Endodermal cell (in vitro differentiated cells): ENCODE measurements at regions not wholly inside any gene's neighbourhood (a gene's known extent, or its start where the extent isn't known, plus 50 kb on each side); places are given as distances from the start of the nearest gene placed in this dataset.

Experiments used
- DNase-seq: peaks from one replicate; pipeline ENCODE4 v3.0.0-alpha.2; 2017
- H3K27ac ChIP-seq: 2 replicates; pipeline ENCODE4 v1.5.1; 2013; ENCODE audit warnings: mild to moderate bottlenecking, low read depth, low read length, moderate library complexity
- H3K27me3 ChIP-seq: 2 replicates; pipeline ENCODE4 v1.6.1; 2013; ENCODE audit warnings: mild to moderate bottlenecking, low read length, moderate library complexity; ENCODE audit not compliant: insufficient read depth, control insufficient read depth, poor library complexity, severe bottlenecking
- H3K36me3 ChIP-seq: 2 replicates; pipeline ENCODE4 v1.7.0; 2013; ENCODE audit warnings: mild to moderate bottlenecking, low read length, moderate library complexity; ENCODE audit not compliant: control insufficient read depth, insufficient read depth
- H3K4me1 ChIP-seq: one replicate; pipeline ENCODE4 v1.7.0; 2013; ENCODE audit warnings: low read length; ENCODE audit not compliant: control insufficient read depth, insufficient read depth
- H3K4me3 ChIP-seq: 2 replicates; pipeline ENCODE4 v1.5.1; 2013; ENCODE audit warnings: mild to moderate bottlenecking, low read length, moderate library complexity
- H3K9ac ChIP-seq: 2 replicates; pipeline ENCODE4 v1.6.1; 2013; ENCODE audit warnings: mild to moderate bottlenecking, low read length, moderate library complexity; ENCODE audit not compliant: poor library complexity, severe bottlenecking; ENCODE audit errors: extremely low read depth
- H3K9me3 ChIP-seq: 2 replicates; pipeline ENCODE4 v1.6.1; 2013; ENCODE audit warnings: mild to moderate bottlenecking, low read length, moderate library complexity; ENCODE audit not compliant: control insufficient read depth
- H3K27ac Mint-ChIP-seq: 2 replicates; pipeline ENCODE4 v1.8.0; 2020; ENCODE audit warnings: mixed read lengths
- H3K27me3 Mint-ChIP-seq: 2 replicates; pipeline ENCODE4 v1.8.0; 2021; ENCODE audit warnings: mild to moderate bottlenecking, mixed read lengths; ENCODE audit not compliant: insufficient read depth
- H3K36me3 Mint-ChIP-seq: 2 replicates; pipeline ENCODE4 v1.8.0; 2020; ENCODE audit warnings: low read depth, mixed read lengths
- H3K4me1 Mint-ChIP-seq: 2 replicates; pipeline ENCODE4 v1.8.0; 2020; ENCODE audit warnings: mixed read lengths
- H3K4me3 Mint-ChIP-seq: 2 replicates; pipeline ENCODE4 v1.8.0; 2020; ENCODE audit warnings: mild to moderate bottlenecking, moderate library complexity, mixed read lengths
- H3K9me3 Mint-ChIP-seq: 2 replicates; pipeline ENCODE4 v1.8.0; 2020; ENCODE audit warnings: mild to moderate bottlenecking, mixed read lengths
- WGBS, 2 experiments: methylation state at CpG; one replicate each; pipeline versions ENCODE4 v1.1.5 to v1.1.7; 2013; ENCODE audit warnings: missing lambda C conversion rate in 2 of 2, mixed read lengths in 1 of 2; ENCODE audit not compliant: insufficient coverage in 1 of 2, insufficient read length in 1 of 2; 5-methylcytosine and 5-hydroxymethylcytosine counted together
- TF ChIP-seq, protein P1 (sequence below): fragments of 200-600 bp; sonication (generic); conservative IDR thresholded peaks from 2 replicates; pipeline ENCODE4 v1.5.0; 2021; ENCODE audit warnings: antibody characterized with exemption, mild to moderate bottlenecking

DNA sequence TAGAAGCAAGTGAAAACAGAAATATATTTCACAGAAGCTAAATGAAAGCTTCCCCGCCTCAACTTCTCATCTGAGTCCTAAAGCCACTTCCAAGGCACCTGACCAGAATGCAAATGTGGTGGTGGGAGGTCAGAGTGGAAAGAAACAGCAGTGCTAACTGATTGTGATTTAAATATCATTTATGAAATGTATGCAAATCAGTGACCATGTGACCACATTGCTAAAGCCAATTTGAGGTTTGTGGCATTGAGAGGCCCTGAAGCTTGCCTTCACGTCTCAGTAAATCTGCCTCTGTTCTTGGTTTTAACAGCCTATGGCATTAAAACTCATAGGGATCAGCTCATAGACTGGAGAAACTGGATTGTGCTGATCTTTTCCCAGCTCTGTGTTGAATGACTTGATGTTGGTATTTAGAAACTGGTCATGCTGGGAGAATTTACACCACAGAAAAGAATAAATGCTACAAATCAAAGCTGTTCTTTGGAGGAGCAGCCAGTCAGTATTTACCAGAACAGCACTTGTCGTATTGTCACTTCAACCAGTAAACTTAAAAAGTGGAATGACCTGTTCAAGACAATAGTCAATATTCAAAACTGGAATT, 481.4 kb upstream of the ALCAM start:
- no peak overlapping the region for H3K27ac Mint-ChIP-seq
- DNase-seq, result no peak
- Histone ChIP-seq H3K4me3 (no peak overlapping the region), H3K27me3 (no peaks in the 10 kb centered on the region), H3K9ac (no peak overlapping the region), H3K27ac (no peak overlapping the region), H3K9me3 (no peaks in the 10 kb centered on the region), H3K4me1 (no peaks in the 10 kb centered on the region), H3K36me3 (no peaks in the 10 kb centered on the region)
- no peaks in the 10 kb centered on the region for H3K36me3 Mint-ChIP-seq
- no peak overlapping the region for H3K4me3 Mint-ChIP-seq
- no peaks in the 10 kb centered on the region for H3K27me3 Mint-ChIP-seq
- no peaks in the 10 kb centered on the region for H3K9me3 Mint-ChIP-seq
- TF ChIP-seq, protein P1, sequence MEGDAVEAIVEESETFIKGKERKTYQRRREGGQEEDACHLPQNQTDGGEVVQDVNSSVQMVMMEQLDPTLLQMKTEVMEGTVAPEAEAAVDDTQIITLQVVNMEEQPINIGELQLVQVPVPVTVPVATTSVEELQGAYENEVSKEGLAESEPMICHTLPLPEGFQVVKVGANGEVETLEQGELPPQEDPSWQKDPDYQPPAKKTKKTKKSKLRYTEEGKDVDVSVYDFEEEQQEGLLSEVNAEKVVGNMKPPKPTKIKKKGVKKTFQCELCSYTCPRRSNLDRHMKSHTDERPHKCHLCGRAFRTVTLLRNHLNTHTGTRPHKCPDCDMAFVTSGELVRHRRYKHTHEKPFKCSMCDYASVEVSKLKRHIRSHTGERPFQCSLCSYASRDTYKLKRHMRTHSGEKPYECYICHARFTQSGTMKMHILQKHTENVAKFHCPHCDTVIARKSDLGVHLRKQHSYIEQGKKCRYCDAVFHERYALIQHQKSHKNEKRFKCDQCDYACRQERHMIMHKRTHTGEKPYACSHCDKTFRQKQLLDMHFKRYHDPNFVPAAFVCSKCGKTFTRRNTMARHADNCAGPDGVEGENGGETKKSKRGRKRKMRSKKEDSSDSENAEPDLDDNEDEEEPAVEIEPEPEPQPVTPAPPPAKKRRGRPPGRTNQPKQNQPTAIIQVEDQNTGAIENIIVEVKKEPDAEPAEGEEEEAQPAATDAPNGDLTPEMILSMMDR, result no peak
- H3K4me1 Mint-ChIP-seq, result peaks cover 5% of the 10 kb centered on the region
- 92 to 94% methylated on average over 2 to 3 of the region's 3 CpGs for WGBS, 2 experiments

DNA sequence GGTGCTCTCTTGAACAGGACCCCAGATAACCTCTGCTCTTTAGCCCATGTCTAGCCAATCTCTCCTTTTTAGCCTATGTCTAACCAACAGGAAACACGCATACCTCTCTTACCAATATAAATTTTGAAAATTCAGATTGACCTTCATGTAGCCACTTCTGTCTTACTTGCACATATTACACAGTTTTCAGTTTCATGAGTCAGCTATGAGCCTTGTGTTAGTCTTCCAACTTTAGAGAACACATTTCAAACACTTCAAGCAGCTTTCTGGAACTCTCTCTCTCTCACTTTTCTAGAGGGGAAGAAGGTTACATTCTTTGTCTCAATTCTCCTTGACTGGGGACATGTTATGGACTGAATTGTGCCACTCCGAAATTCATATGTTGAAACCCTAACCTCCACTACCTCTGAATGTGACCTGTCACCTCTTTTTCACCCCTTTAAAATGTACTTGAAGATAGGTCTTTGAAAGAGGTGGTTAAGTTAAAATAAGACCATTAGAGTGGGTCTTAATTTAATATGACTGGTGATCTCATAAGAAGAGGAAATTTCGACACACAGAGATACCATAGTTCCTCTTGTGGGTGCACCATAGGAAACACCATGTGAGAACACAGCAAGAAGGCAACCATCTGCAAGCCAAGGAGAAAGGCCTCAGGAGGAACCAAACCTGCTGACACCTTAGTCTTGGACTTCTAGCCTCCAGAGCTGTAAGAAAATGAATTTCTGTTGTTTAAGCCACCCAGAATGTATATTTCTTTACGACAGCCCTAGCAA, 480.3 kb upstream of the ALCAM start:
- Mint-ChIP-seq H3K4me3 (no peak overlapping the region), H3K27me3 (no peaks in the 10 kb centered on the region), H3K9me3 (no peaks in the 10 kb centered on the region), H3K4me1 (peaks cover 11% of the 10 kb centered on the region), H3K27ac (no peak overlapping the region), H3K36me3 (no peaks in the 10 kb centered on the region)
- Histone ChIP-seq H3K9me3 (no peaks in the 10 kb centered on the region), H3K27ac (no peak overlapping the region), H3K4me3 (no peak overlapping the region), H3K4me1 (no peaks in the 10 kb centered on the region), H3K36me3 (no peaks in the 10 kb centered on the region), H3K27me3 (no peaks in the 10 kb centered on the region), H3K9ac (no peak overlapping the region)
- TF ChIP-seq, protein P1, result no peak
- 83 to 93% methylated on average over 2 to 3 of the region's 4 CpGs for WGBS, 2 experiments
- DNase-seq, result no peak

DNA sequence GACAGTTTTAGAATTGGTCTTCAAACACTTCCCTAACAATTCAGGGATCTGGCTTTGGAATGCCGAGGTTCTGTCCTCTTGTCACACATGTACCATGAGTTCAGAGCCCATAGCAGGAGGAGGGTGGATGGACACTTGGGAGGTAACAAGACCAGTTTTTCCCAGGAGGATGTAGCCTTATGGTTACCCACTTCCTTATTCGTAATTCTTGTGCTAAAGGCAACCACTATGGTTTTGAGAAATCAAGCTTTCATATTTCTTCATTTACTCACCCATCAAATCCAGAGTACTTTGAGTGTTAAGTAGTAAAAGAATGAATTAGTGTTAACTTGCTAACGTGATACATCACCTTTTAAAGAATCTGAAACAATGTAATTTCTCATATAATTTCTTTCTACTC, 479.6 kb upstream of the ALCAM start:
- H3K4me3 Mint-ChIP-seq, result no peak overlapping the region
- H3K36me3 ChIP-seq, result no peaks in the 10 kb centered on the region
- H3K9me3 ChIP-seq, result no peaks in the 10 kb centered on the region
- no peaks in the 10 kb centered on the region for H3K9me3 Mint-ChIP-seq
- H3K27me3 Mint-ChIP-seq, result no peaks in the 10 kb centered on the region
- no peak overlapping the region for H3K4me3 ChIP-seq
- 92% methylated on average over 2 of the region's 3 CpGs; no CpG with 5 or more reads in 1 of the 2 experiments for WGBS, 2 experiments
- no peaks in the 10 kb centered on the region for H3K4me1 ChIP-seq
- TF ChIP-seq, protein P1, result no peak
- no peaks in the 10 kb centered on the region for H3K36me3 Mint-ChIP-seq
- H3K27ac Mint-ChIP-seq, result no peak overlapping the region
- H3K27me3 ChIP-seq, result no peaks in the 10 kb centered on the region
- H3K4me1 Mint-ChIP-seq, result peaks cover 11% of the 10 kb centered on the region
- H3K27ac ChIP-seq, result no peak overlapping the region
- DNase-seq, result no peak
- no peak overlapping the region for H3K9ac ChIP-seq
